GM19452 (cell line): ENCODE measurements at regions not wholly inside any gene's neighbourhood (a gene's known extent, or its start where the extent isn't known, plus 50 kb on each side); places are given as distances from the start of the nearest gene placed in this dataset.
"Not testable (repeated sequence)": the region's sequence is repeated elsewhere in the genome, so short reads cannot be mapped to it uniquely, and the experiment has no call there.

Experiments used
- ATAC-seq: cut with Tn5 transposase; IDR thresholded peaks from one replicate; pipeline ENCODE4 v1.9.1; 2021; ENCODE audit not compliant: unreplicated experiment

- not testable (repeated sequence) for ATAC-seq
Observed at GRCh38 chr6:134791243-134791843, 158.6 kb downstream of the ALDH8A1 start.

- no peak for ATAC-seq
Observed at GRCh38 chr6:134787261-134787877, 162.5 kb downstream of the ALDH8A1 start.

- no peak for ATAC-seq
Observed at GRCh38 chr6:134784336-134784735, 165.6 kb downstream of the ALDH8A1 start.

- no peak for ATAC-seq
Observed at GRCh38 chr6:134778431-134778830, 171.5 kb downstream of the ALDH8A1 start.

- no peak for ATAC-seq
Observed at GRCh38 chr6:134774201-134774638, 175.7 kb downstream of the ALDH8A1 start.

GRCh38 chr6:134772671-134773360, 177.1 kb downstream of the ALDH8A1 start:
- no peak for ATAC-seq

- no peak for ATAC-seq
Observed at GRCh38 chr6:134768931-134769330, 181.0 kb downstream of the ALDH8A1 start.

GRCh38 chr6:134766497-134766896, 183.4 kb downstream of the ALDH8A1 start:
- no peak for ATAC-seq

GRCh38 chr6:134764741-134765140, 185.2 kb downstream of the ALDH8A1 start:
- ATAC-seq: no peak

GRCh38 chr6:134763575-134763974, 186.3 kb downstream of the ALDH8A1 start:
- not testable (repeated sequence) for ATAC-seq

GRCh38 chr6:134758621-134759020, 191.3 kb downstream of the ALDH8A1 start:
- no peak for ATAC-seq

GRCh38 chr6:134757911-134758361, 192.0 kb downstream of the ALDH8A1 start:
- no peak for ATAC-seq

- no peak for ATAC-seq
Observed at GRCh38 chr6:134756374-134757025, 193.4 kb downstream of the ALDH8A1 start.

GRCh38 chr6:134754013-134754690, 195.7 kb downstream of the ALDH8A1 start:
- ATAC-seq: no peak

GRCh38 chr6:134753001-134753400, 196.9 kb downstream of the ALDH8A1 start:
- no peak for ATAC-seq

GRCh38 chr6:134752445-134752844, 197.5 kb downstream of the ALDH8A1 start:
- no peak for ATAC-seq

GRCh38 chr6:134750669-134751068, 199.2 kb downstream of the ALDH8A1 start:
- ATAC-seq: no peak

GRCh38 chr6:134748484-134748883, 201.4 kb downstream of the ALDH8A1 start:
- ATAC-seq: no peak

GRCh38 chr6:134747197-134747596, 202.7 kb downstream of the ALDH8A1 start:
- not testable (repeated sequence) for ATAC-seq

GRCh38 chr6:134746140-134746539, 203.8 kb downstream of the ALDH8A1 start:
- no peak for ATAC-seq

GRCh38 chr6:134745192-134745591, 204.7 kb downstream of the ALDH8A1 start:
- not testable (repeated sequence) for ATAC-seq
